ENCODE measurements at regions not wholly inside any gene's neighbourhood (a gene's known extent, or its start where the extent isn't known, plus 50 kb on each side); places are given as distances from the start of the nearest gene placed in this dataset.
"Not testable (repeated sequence)": the region's sequence is repeated elsewhere in the genome, so short reads cannot be mapped to it uniquely, and the experiment has no call there.

GRCh38 chr7:131047651-131048304, 279.9 kb upstream of the MKLN1 start:
- DNase-seq (ENCODE audit: low spot score) = no peak

- DNase-seq (ENCODE audit: low spot score) = no peak
These were observed 276.4 kb upstream of the MKLN1 start for GRCh38 chr7:131051304-131051703.

GRCh38 chr7:131052285-131052904, 275.3 kb upstream of the MKLN1 start:
- no peak for DNase-seq (ENCODE audit: low spot score)

GRCh38 chr7:131056007-131056406, 271.7 kb upstream of the MKLN1 start:
- DNase-seq (ENCODE audit: low spot score) = no peak

GRCh38 chr7:131057015-131057793, 270.5 kb upstream of the MKLN1 start:
- no peak for DNase-seq (ENCODE audit: low spot score)

GRCh38 chr7:131057794-131058070, 269.9 kb upstream of the MKLN1 start:
- no peak for DNase-seq (ENCODE audit: low spot score)

GRCh38 chr7:131058561-131059288, 269.0 kb upstream of the MKLN1 start:
- DNase-seq (ENCODE audit: low spot score) = not testable (repeated sequence)

- DNase-seq (ENCODE audit: low spot score) = not testable (repeated sequence)
These were observed 268.3 kb upstream of the MKLN1 start for GRCh38 chr7:131059401-131059800.

- DNase-seq (ENCODE audit: low spot score) = no peak
These were observed 266.5 kb upstream of the MKLN1 start for GRCh38 chr7:131061158-131061557.

GRCh38 chr7:131061818-131062217, 265.9 kb upstream of the MKLN1 start:
- DNase-seq (ENCODE audit: low spot score) = no peak

- no peak for DNase-seq (ENCODE audit: low spot score)
These were observed 261.0 kb upstream of the MKLN1 start for GRCh38 chr7:131066635-131067034.

- DNase-seq (ENCODE audit: low spot score) = no peak
These were observed 260.5 kb upstream of the MKLN1 start for GRCh38 chr7:131067220-131067619.

- DNase-seq (ENCODE audit: low spot score) = no peak
These were observed 259.1 kb upstream of the MKLN1 start for GRCh38 chr7:131068604-131069021.

GRCh38 chr7:131071786-131072504, 255.7 kb upstream of the MKLN1 start:
- peak; percentile 63 for DNase-seq (ENCODE audit: low spot score)

GRCh38 chr7:131072505-131073091, 255.1 kb upstream of the MKLN1 start:
- DNase-seq (ENCODE audit: low spot score) = peak; percentile 23

GRCh38 chr7:131074043-131074442, 253.6 kb upstream of the MKLN1 start:
- peak; percentile 15 for DNase-seq (ENCODE audit: low spot score)

- DNase-seq (ENCODE audit: low spot score) = no peak
These were observed 253.1 kb upstream of the MKLN1 start for GRCh38 chr7:131074585-131074984.

GRCh38 chr7:131075406-131075805, 252.3 kb upstream of the MKLN1 start:
- no peak for DNase-seq (ENCODE audit: low spot score)

GRCh38 chr7:131076032-131076431, 251.6 kb upstream of the MKLN1 start:
- peak; percentile 7 for DNase-seq (ENCODE audit: low spot score)

GRCh38 chr7:131076711-131077181, 250.9 kb upstream of the MKLN1 start:
- peak; percentile 9 for DNase-seq (ENCODE audit: low spot score)

GRCh38 chr7:131077735-131078134, 249.9 kb upstream of the MKLN1 start:
- peak; percentile 8 for DNase-seq (ENCODE audit: low spot score)
